Adrenal gland (tissue), 9 donors: ENCODE measurements at regions not wholly inside any gene's neighbourhood (a gene's known extent, or its start where the extent isn't known, plus 50 kb on each side); places are given as distances from the start of the nearest gene placed in this dataset.

Experiments used
- DNase-seq, 7 donors: peaks; one replicate each; pipeline ENCODE4 v3.0.0-alpha.2; 2019 to 2020
- H3K27ac ChIP-seq, 5 donors: fragments of 200-600 bp; sonication (generic) in 4 of 5; 1 replicate in 3 of 5; 2 replicates in 2 of 5; pipeline versions ENCODE4 v1.5.1 to v1.8.0; 2016 to 2020; ENCODE audit warnings: mild to moderate bottlenecking in 1 of 5
- H3K27me3 ChIP-seq: fragments of 200-600 bp; 2 replicates; pipeline ENCODE4 v1.8.0; 2021
- H3K36me3 ChIP-seq, 2 donors: fragments of 200-600 bp; replicated peaks in 1 of 2; 1 replicate in 1 of 2; 2 replicates in 1 of 2; pipeline versions ENCODE4 v1.5.1 to v1.8.0; 2018 to 2022
- H3K4me1 ChIP-seq, 2 donors: fragments of 200-600 bp; replicated peaks in 1 of 2; 1 replicate in 1 of 2; 2 replicates in 1 of 2; pipeline versions ENCODE4 v1.5.1 to v1.8.0; 2018 to 2021
- H3K4me3 ChIP-seq, 4 donors: fragments of 200-600 bp; sonication (generic) in 3 of 4; one replicate each; pipeline ENCODE4 v1.5.1; 2016 to 2018
- H3K9me3 ChIP-seq, 3 donors: fragments of 200-600 bp; sonication (generic) in 1 of 3; replicated peaks in 1 of 3; 1 replicate in 2 of 3; 2 replicates in 1 of 3; pipeline versions ENCODE4 v1.5.1 to v1.8.0; 2016 to 2021
- POLR2A ChIP-seq, 2 donors: fragments of 450-650 bp; IDR thresholded peaks; one replicate each; pipeline ENCODE4 v1.6.1; 2017; ENCODE audit warnings: antibody characterized with exemption in 2 of 2, mild to moderate bottlenecking in 2 of 2, moderate library complexity in 1 of 2
- WGBS, 4 donors: extraction: QIAGEN DNeasy Blood & Tissue Kit in 2 of 4; methylation state at CpG; one replicate each; pipeline versions ENCODE4 v1.1.5 to v1.1.7; 2013 to 2017; 5-methylcytosine and 5-hydroxymethylcytosine counted together
- intact Hi-C, 2 donors: fragments of 100-400 bp; cut with DNase I; formaldehyde crosslinking; loops; one replicate each; pipeline versions ENCODE4 v1.14.1 to v1.15.0; 2022 to 2023
- TF ChIP-seq, protein P1 (sequence below), 6 experiments: fragments of 450-650 bp in 4 of 6; fragments of 200-600 bp in 2 of 6; sonication (generic) in 1 of 6; IDR thresholded peaks; 1 replicate in 5 of 6; 2 replicates in 1 of 6; pipeline versions ENCODE4 v1.5.1 to v1.8.0; 2016 to 2021; ENCODE audit warnings: antibody characterized with exemption in 6 of 6, mild to moderate bottlenecking in 2 of 6, moderate library complexity in 1 of 6
- donor health status: healthy with polysubstance abuse.
- donor health status: Bipolar disorder and iron deficiency.
- donor health status: DM: yes; HTN: yes; CAD: no.
- donor health status: DM: no; HTN: no; CAD: no.
- donor health status: DM: no; HTN: no; CAD: no.

GRCh38 chr3:69590111-69590510 lies 149.2 kb upstream of the MITF start:
- no peaks in the 10 kb centered on the region for H3K36me3 ChIP-seq
- no peak overlapping the region for H3K4me3 ChIP-seq
- no peak for DNase-seq
- peaks cover 0 to 7% (median 4%) of the 10 kb centered on the region in 3 donors for H3K9me3 ChIP-seq
- intact Hi-C loops = no loop called here
- TF ChIP-seq, protein P1, sequence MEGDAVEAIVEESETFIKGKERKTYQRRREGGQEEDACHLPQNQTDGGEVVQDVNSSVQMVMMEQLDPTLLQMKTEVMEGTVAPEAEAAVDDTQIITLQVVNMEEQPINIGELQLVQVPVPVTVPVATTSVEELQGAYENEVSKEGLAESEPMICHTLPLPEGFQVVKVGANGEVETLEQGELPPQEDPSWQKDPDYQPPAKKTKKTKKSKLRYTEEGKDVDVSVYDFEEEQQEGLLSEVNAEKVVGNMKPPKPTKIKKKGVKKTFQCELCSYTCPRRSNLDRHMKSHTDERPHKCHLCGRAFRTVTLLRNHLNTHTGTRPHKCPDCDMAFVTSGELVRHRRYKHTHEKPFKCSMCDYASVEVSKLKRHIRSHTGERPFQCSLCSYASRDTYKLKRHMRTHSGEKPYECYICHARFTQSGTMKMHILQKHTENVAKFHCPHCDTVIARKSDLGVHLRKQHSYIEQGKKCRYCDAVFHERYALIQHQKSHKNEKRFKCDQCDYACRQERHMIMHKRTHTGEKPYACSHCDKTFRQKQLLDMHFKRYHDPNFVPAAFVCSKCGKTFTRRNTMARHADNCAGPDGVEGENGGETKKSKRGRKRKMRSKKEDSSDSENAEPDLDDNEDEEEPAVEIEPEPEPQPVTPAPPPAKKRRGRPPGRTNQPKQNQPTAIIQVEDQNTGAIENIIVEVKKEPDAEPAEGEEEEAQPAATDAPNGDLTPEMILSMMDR (IDR thresholded peaks at IDR 0.05) = no peak
- TF ChIP-seq POLR2A (IDR thresholded peaks at IDR 0.05) = no peak
- no peak overlapping the region for H3K27ac ChIP-seq
- H3K4me1 ChIP-seq = no peaks in the 10 kb centered on the region
- no peaks in the 10 kb centered on the region for H3K27me3 ChIP-seq

GRCh38 chr3:69588170-69588569 lies 151.1 kb upstream of the MITF start:
- Histone ChIP-seq H3K27me3 (no peaks in the 10 kb centered on the region), H3K27ac (no peak overlapping the region), H3K4me1 (no peaks in the 10 kb centered on the region), H3K4me3 (no peak overlapping the region), H3K9me3 (peaks cover 0 to 7% (median 4%) of the 10 kb centered on the region in 3 donors), H3K36me3 (no peaks in the 10 kb centered on the region)
- 74 to 82% (median 79%) methylated on average over 2 of the region's 2 CpGs for WGBS, 4 donors
- TF ChIP-seq POLR2A (IDR thresholded peaks at IDR 0.05) = no peak
- TF ChIP-seq, protein P1 (IDR thresholded peaks at IDR 0.05) = no peak
- intact Hi-C loops = no loop called here
- DNase-seq = no peak

GRCh38 chr3:69585472-69585871 lies 153.8 kb upstream of the MITF start:
- WGBS, 4 donors = 85 to 93% (median 90%) methylated on average over 1 of the region's 1 CpG
- no peaks in the 10 kb centered on the region for H3K4me1 ChIP-seq
- intact Hi-C loops = no loop called here

GRCh38 chr3:69582044-69582443 lies 157.2 kb upstream of the MITF start:
- no peak for TF ChIP-seq POLR2A (IDR thresholded peaks at IDR 0.05)
- TF ChIP-seq, protein P1 (IDR thresholded peaks at IDR 0.05) = no peak
- peaks cover 0 to 7% (median under 1%) of the 10 kb centered on the region in 3 donors for H3K9me3 ChIP-seq
- DNase-seq = no peak
- H3K4me3 ChIP-seq = no peak overlapping the region
- WGBS, 4 donors = 57 to 78% (median 66%) methylated on average over 4 of the region's 4 CpGs
- no peak overlapping the region for H3K27ac ChIP-seq
- no peaks in the 10 kb centered on the region for H3K4me1 ChIP-seq
- no peaks in the 10 kb centered on the region for H3K27me3 ChIP-seq
- intact Hi-C loops = no loop called here
- no peaks in the 10 kb centered on the region for H3K36me3 ChIP-seq

More at GRCh38 chr3:69585472-69585871, 153.8 kb upstream of the MITF start:
- Histone ChIP-seq H3K4me3 (no peak overlapping the region), H3K27ac (no peak overlapping the region), H3K27me3 (no peaks in the 10 kb centered on the region), H3K9me3 (peaks cover 0 to 7% (median 4%) of the 10 kb centered on the region in 3 donors), H3K36me3 (no peaks in the 10 kb centered on the region)
- no peak for DNase-seq
- no peak for TF ChIP-seq POLR2A (IDR thresholded peaks at IDR 0.05)
- TF ChIP-seq, protein P1 (IDR thresholded peaks at IDR 0.05) = no peak
